Epithelial cell of prostate (primary cell): ENCODE measurements at regions not wholly inside any gene's neighbourhood (a gene's known extent, or its start where the extent isn't known, plus 50 kb on each side); places are given as distances from the start of the nearest gene placed in this dataset.
"Not testable (repeated sequence)": the region's sequence is repeated elsewhere in the genome, so short reads cannot be mapped to it uniquely, and the experiment has no call there.

Experiments
- DNase-seq: peaks from one replicate; pipeline ENCODE4 v3.0.0-alpha.2; 2011; ENCODE audit warnings: low read depth, low spot score
- H3K27ac ChIP-seq: fragments of 450-650 bp; 2 replicates; pipeline ENCODE4 v1.5.1; 2017; ENCODE audit warnings: mild to moderate bottlenecking

DNA sequence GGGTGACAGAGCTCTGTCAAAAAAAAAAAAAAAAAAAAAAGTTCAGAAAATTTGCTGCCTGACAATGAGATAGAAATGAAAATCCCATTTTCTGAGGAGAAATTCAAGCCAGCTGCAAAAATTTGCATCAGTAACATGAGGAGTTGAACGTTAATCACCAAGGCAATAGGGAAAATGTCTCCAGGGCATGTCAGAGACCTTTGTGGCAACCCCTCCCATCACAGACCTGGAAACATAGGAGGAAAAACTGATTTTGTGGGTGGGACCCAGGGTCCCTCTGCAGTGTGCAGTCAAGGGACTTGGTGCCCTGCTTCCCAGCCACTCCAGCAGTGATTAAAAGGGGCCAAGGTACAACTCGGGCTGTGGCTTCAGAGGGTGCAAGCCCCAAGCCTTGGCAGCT, 615.4 kb downstream of the RWDD3 start:
- no peak for DNase-seq
- H3K27ac ChIP-seq, result no peak overlapping the region

DNA sequence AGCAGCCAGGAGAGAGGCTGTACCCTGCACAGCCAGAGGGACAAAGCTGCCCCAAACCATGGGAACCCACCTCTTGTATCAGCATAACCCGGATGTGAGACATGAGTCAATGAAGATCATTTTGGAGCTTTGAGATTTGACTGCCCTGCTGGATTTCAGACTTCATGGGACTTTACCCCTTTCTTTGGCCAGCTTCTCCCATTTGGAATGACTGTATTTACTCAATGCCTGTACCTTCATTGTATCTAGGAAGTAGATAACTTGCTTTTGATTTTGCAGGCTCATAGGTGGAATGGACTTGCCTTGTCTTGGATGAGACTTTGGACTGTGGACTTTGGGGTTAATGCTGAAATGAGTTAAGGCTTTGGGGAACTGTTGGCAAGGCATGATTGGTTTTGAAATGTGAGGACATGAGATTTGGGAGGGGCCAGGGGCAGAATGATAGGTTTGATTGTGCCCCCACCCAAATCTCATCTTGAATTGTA, 616.2 kb downstream of the RWDD3 start:
- DNase-seq, result no peak
- H3K27ac ChIP-seq, result no peak overlapping the region

DNA sequence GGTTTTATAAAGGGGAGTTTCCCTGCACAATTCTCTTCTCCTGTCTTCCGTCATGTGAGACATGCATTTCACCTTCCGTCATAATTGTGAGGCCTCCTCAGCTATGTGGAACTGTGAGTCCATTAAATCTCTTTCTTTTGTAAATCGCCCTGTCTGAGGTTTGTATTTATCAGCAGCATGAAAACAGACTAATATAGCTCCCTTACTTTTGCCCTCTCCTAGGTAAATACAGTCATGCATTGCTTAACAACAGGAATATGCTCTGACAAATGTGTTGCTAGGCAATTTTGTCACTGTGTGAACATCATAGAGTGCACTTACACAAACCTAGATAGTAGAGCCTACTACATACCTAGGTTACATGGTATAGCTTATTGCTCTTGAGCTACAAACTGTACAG, 616.8 kb downstream of the RWDD3 start:
- no peak overlapping the region for H3K27ac ChIP-seq
- no peak for DNase-seq

DNA sequence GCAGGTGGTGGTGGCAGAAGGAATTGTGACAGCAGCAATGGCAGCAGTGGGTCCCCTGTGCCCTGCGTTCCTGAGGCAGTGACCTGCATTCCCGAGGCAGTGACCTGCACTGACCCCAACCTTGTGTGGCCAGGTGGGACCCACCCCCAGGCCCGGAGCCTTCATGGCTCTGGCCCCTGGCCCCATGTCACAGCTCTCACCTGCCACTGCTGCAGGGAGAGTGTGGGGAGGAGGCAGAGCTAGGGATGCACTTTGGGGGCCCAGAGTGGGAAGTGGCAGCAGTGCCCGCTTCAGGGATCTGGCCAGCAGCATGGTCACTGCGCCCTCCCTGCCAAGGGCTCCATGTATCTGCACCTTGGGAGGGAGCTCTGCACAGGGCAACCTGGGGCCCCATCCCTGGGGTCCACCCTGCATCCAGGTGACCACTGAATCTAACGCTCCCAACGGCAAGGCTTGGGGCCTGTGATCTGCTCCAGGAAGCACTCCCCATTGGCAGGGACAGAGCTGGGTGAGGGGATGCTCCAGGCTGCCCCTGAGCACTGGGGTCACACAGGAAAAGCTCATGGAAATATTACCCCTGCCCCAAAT, 618.6 kb downstream of the RWDD3 start:
- H3K27ac ChIP-seq, result no peak overlapping the region
- DNase-seq, result no peak

DNA sequence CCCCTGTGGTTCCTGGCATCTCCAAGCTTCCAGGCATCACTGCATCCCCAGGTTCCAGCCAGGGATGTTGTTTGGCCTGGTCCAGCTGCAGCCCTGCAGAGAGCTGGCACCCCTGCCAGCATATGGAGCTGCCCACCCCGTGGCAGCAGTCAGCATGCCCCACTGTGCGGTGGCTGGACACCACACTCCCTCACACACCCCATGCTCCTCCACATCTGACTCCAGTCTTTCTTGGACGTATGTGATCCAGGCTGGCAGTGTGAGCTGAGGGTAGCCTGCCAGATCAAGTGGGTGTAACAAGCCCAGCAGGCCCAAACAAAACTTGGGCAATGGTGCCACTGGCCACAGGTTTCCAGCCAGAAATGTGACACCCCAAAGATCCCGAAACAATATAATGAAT, 620.4 kb downstream of the RWDD3 start:
- no peak overlapping the region for H3K27ac ChIP-seq
- no peak for DNase-seq

DNA sequence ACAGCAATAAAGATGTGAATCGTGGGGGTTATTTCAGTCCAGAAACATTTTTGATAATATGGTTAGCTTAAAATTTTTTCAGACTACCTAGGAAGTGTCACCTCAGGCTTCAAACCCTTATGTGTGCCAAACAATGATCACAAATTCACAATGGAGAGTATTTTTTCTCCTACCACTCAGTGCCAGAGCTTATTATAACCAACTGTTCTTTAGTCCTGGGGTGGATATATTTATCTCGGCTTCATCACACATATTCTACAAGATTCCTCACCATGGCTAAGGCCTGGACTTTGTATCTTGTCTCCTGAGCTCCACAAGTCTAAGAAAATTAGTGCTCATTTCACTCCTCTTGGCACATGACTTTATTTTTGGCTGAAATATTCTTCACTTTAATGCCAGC, 629.1 kb downstream of the RWDD3 start:
- DNase-seq, result no peak
- no peak overlapping the region for H3K27ac ChIP-seq

DNA sequence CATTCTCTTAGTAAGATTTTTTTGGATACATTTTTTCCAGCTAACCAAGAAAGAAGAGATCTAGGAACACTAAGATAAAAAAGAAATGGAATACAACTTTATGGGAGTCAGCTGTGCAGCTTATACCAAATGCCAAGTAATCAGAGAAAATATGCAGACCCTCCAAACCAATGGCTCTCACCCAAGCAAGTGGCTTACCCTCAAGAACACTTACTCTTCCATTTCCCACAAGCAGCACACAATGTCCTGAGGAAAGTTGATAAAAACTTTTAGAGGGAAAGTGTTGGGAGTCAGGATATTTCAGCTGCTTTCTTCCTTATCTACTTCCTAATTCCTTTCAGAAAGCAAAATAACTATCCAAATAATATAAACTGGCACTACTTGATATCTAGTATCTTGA, 631.8 kb downstream of the RWDD3 start:
- H3K27ac ChIP-seq, result no peak overlapping the region
- no peak for DNase-seq

DNA sequence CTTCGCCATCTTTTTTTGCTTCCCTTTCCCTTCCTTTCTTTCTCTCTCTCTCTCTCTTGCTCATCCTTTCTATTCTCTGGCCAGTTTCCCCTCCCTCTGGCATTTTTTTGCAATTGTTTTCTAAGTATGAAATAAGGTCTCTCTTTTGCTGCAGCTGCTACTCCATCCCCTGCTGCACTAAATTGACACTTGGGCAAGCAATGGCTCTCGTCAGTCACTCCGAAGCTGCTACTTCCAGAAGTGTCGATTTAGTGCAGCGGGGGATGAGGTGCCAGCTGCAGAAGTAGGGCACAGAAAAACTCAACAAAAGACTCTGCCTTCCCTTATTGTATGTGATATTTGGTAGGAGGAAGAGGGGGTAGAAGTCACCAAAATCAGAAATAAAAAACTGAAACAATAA, 642.3 kb downstream of the RWDD3 start:
- no peak for DNase-seq
- H3K27ac ChIP-seq, result no peak overlapping the region

DNA sequence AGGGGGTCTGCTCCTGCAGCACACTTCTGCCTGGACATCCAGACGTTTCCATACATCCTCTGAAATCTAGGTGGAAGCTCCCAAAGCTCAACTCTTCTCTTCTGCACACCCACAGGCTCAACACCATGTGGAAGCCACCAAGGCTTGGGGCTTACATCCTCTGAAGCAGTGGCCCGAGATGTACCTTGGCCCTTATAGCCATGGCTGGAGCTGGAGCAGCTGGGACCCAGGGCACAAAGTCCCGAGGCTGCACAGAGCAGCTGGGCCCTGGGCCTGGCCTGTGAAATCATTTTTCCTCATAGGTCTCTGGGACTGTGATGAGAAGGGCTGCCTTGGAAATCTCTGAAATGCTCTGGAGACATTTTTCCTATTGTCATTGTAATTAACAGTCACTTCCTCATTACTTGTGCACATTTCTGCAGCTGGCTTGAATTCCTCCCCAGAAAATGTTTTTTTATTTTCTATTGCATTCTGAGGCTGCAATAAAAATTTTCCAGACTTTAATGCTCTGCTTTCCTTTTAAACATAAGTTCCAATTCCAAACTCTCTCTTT, 645.6 kb downstream of the RWDD3 start:
- H3K27ac ChIP-seq, result no peak overlapping the region
- no peak for DNase-seq

DNA sequence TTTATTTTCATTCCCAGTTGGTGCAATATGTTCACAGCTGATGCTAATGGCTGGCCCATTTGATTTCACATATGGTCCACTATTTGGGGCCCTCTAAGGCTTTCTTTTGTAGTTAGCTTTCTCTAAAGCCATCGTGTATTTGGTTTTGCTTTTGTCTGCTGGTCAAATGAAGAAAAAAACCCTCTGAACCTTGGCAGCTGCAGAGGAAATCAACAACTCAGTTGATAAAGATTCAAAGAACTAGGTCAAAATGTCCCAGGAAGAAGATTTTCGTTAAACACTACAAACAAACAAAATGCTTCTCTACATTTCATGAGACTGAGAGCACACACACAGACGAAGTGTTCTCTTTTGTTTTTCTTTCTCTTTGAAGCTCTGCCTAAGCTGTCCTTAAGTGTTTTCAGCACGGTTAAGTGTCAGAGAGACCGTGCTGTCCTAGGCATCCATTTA, 655.0 kb downstream of the RWDD3 start:
- DNase-seq, result no peak
- H3K27ac ChIP-seq, result no peak overlapping the region

DNA sequence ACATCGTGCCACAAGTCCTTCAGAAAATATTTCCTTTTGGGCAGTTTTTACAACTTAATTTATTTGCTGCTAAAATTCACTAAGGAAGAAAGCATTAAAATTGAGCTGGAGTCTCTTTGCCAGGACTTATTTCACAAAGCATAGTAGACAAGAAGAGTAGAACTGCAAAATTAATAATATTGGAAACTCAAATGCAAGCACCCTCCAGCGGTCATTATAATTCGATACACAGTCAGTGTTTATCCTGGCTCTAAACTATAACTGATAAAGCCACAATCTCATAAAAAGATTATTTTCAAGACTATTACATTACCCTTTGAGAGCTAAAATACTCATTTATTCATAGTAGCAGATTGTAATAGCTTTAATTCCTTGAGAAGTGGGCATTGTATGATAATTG, 655.4 kb downstream of the RWDD3 start:
- DNase-seq, result no peak

DNA sequence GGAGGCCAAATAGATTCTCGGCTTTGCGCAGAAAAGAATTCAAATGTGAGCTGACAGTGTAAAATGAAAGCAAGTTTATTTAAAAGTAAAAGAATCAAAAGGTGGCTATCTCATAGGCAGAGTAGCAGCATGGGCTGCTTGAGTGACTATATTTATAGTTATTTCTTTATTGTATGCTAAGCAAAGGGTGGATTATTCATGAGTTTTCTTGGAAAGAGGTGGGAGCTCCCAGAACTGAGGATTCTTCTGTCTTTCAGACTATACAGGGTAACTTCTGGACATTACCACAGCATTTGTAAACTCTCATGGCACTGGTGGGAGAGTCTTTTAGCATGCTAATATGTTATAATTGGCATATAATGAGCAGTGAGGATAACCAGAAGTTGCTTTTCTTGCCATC, 659.9 kb downstream of the RWDD3 start:
- H3K27ac ChIP-seq, result no peak overlapping the region
- no peak for DNase-seq

More for the DNA sequence above, 655.4 kb downstream of the RWDD3 start:
- no peak overlapping the region for H3K27ac ChIP-seq

DNA sequence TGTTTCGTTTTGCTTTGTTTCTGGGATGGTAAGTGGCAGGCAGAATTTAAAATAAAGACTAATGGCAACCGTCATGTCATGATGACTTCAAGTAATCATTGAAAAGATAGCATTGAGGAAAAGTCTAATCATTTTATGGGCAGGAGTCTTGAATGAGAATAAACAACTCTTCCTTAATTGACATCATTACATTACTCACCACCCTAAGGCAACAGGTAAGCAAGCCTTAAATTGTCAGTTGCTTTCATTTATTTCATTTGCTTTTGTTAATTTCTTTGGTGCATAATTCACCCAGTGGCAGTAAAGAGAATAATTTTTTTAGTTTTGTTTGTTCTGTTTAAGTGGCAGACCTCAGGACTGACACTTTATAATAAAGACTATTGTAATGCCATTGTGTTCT, 669.0 kb downstream of the RWDD3 start:
- H3K27ac ChIP-seq, result no peak overlapping the region
- DNase-seq, result peak; percentile 0

DNA sequence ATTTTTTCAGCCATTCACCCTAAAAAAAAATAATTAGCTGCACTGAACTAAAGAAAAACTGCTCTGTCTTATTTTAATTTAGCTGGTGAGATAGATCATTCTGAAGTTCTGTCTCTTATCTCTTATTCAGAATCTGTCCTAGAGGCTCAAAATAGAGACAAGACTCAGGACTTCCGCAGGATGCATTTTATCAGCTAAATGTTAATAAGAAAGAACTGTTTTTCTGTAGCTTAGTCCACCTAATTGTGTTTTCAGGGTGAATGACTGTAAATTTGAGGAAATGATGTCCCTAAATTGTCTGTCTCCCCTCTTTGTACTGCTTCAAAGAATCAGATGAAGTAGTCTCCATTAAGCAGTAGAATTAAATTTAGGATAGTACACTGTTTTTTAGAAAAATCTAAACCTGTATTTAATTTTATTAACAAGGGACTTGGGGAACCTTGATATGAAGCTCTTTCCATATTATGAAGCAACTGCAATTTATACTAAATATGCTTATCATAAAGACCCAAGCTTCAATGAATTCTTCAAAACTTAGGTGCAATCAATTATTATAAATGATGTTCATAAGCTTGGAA, 671.9 kb downstream of the RWDD3 start:
- DNase-seq, result no peak

DNA sequence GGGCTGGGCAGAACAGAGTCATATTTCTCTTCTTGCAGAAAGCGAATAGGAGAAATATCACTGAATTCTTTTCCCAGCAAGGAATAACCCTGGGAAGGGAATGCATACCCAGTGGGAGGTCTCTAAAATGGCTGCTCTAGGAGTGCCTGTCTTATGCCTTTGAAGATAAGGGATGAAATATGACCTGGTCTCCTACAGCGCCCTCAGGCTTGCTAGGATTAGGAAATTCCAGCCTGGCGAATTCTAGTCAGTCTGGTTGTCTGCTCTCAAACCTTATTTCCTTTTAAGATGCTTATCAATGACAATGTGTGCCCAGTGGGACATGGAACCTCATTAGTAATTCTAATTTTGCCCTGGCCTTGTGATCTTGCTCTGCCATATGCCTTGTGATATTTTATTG, 677.7 kb downstream of the RWDD3 start:
- DNase-seq, H3K27ac ChIP-seq: not testable (repeated sequence)

More for the DNA sequence above, 671.9 kb downstream of the RWDD3 start:
- no peak overlapping the region for H3K27ac ChIP-seq

DNA sequence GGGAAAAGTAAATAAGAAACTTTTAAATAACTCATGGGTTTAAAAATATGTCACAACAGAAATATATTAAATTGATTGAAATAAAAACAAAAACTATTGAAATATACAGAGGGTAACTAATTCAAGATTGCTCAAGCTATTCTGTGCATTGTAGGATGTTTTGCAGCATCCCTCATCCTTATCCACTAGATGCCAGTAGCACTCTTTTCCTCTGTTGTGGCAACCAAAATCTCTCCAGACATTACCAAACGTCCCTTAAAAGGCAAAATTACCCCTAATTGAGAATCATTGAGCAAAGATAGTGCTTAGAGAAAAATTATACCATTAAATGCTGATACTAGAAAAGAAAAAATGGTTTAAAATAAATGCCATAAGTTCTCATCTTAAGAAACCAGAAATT, 682.6 kb downstream of the RWDD3 start:
- no peak overlapping the region for H3K27ac ChIP-seq
- no peak for DNase-seq

DNA sequence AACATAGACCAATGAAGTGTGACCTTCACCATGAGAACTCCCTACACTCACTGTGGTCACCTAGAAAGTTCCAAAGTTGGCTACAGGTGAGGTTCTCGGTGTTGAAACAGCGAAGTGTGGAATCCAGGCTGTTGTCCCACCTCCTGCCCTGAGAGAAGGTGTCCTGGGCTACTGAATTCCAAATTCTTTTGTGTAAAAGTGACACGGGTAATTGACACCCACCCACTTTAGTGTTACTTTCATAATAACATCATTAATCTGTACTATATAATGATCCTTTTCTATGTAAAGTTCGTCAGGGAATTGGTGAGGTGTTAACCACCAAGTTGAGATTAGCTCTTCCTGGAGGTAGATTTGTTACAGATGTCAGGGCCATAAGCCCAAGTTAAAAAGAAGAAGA, 690.7 kb downstream of the RWDD3 start:
- no peak for DNase-seq
- no peak overlapping the region for H3K27ac ChIP-seq

DNA sequence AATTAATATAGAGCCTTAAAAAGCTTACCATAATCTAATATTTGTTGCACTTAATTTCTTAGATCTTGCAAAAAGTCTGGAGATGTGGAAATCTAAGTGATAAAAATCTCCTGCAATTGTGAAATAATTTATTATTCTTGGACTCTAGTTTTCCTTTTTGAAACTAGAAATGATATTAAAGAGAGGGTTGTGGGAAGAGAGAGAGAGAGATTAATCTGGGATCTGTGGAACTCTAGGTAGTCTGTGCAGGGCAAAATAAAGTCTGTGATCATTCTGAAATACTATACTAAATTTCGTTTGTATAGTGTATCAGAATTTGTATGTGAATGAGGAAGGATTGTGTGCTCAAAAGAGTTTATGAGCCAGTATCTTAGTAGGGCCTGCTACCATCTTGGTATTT, 692.3 kb downstream of the RWDD3 start:
- no peak for DNase-seq
- H3K27ac ChIP-seq, result no peak overlapping the region

DNA sequence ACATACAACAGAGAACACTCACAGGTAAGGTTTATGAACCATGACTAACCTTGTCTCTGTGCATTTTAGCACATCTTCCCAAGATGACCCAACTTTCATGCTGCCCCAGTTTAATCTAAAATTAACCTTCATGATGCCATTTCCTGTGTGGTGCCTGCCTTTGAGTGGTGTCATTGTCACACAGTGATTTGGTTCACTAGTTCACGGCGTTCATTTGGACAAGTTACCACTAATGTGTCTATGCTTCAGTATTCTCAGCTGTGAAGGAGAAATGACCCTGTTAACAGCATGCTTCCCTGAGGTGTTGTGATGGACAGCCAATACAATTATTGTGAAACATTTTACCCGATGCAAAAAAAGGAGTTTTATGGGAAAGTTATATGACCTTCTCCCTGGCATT, 693.1 kb downstream of the RWDD3 start:
- DNase-seq, result no peak
- no peak overlapping the region for H3K27ac ChIP-seq

DNA sequence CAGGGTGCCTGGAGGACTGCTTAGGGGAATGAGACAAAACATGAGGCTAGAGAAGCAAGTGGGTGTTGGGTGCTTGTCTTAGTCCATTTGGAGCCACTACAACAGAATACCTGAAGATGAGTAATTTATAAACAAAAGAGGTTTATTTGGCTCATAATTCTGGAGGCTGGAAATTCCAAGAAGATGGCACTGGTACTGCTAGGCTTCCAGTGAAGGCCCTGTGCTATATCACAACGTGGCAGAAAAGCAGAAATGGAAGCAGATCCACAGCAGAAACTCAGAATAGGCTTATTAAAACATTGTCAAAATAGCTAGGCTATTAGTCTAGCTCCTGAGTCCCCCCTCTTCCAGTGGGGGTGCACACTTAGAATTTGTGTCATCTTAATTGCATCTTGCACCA, 701.7 kb downstream of the RWDD3 start:
- no peak overlapping the region for H3K27ac ChIP-seq
- DNase-seq, result no peak

DNA sequence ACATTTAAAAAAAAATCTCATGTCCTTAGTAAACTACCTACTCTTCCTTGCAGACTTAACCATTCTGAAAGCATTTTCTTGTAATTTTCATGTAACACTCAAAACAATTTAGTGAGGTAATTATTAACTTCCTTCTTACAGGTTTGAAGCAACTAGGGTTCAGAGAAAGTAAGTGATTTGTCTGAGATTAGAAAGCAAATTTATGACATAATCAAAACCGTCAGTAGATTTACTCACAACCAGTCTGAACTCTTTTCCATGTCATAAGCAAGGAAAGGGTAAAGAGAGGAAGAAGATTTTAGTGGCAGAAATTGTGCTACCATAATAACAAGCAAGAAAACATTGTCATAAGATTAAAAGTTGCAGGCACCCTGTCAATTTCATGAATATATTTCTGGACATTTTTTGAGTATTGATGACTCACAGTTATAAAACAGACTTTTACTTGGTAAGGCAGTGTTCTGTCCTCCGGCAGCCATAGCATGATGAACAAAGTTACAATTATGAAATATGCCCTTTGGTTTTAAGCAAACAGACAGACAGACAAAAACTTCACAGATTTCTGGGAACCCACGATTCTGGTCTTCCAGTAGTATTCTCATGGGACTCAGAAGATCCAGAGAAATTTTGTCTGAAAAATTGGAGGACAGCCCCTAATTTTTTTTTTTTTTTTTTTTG, 707.2 kb downstream of the RWDD3 start:
- H3K27ac ChIP-seq, result no peak overlapping the region
- no peak for DNase-seq

DNA sequence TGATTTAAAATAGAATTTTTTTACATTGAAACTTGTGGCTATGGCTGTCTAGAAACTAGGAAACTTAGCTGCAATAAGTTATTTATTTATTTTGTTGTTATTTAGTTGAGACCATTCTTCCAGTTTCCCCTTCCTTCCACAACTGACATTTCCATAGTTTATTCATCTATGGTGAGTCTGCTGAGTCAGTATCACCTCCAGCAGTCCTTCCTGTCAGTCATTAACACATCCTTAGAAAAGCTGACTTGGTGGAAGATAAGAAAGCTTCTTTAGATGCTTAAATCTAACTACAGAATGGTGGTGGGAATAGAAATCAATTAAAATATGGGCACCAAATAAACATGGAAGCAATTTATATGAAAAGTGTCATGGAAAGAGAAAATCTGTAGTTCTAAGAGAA, 714.0 kb downstream of the RWDD3 start:
- DNase-seq, result no peak
- no peak overlapping the region for H3K27ac ChIP-seq
